Endothelial cell of umbilical vein (primary cell): ENCODE measurements at regions not wholly inside any gene's neighbourhood (a gene's known extent, or its start where the extent isn't known, plus 50 kb on each side); places are given as distances from the start of the nearest gene placed in this dataset.

Experiments used
- BruUV-seq: library from RNA; stranded (reverse); fragments of 400-500 nt; replicated peaks from 2 replicates; lab custom pipeline; 2021; lab: Mats Ljungman, UMichigan
- CTCF ChIA-PET: fragments of 300-600, 350-600 bp; sonication (Branson Sonifier 250); formaldehyde crosslinking; loops from one replicate; lab custom pipeline; 2021; ENCODE audit warnings: antibody characterized with exemption, inconsistent platforms; lab: Charles Lee
- POLR2A ChIA-PET: fragments of 300-600, 350-600 bp; sonication (Branson Sonifier 250); formaldehyde crosslinking; loops from one replicate; lab custom pipeline; 2021; ENCODE audit warnings: antibody characterized with exemption, inconsistent platforms; lab: Charles Lee
- DNase-seq: peaks from one replicate; pipeline ENCODE4 v3.0.0-alpha.2; 2011; ENCODE audit warnings: low read depth, low spot score
- FAIRE-seq: peaks from 2 replicates; lab custom pipeline; 2011; peaks lifted over from hg19 to GRCh38; lab: Jason Lieb, UNC
- H2AFZ ChIP-seq: 2 replicates; pipeline ENCODE4 v1.6.0; 2012; ENCODE audit warnings: low read depth, low read length, control low read depth, inconsistent platforms
- H3K27ac ChIP-seq: 2 replicates; pipeline ENCODE4 v1.5.1; 2011; ENCODE audit warnings: low read depth, mild to moderate bottlenecking, control low read depth, low read length, moderate library complexity; ENCODE audit not compliant: insufficient read depth
- H3K27me3 ChIP-seq, 2 experiments: 2 replicates each; pipeline versions ENCODE4 v1.6.0 to v1.6.1; 2011; ENCODE audit warnings: low read length in 2 of 2, mixed read lengths in 1 of 2; ENCODE audit not compliant: control insufficient read depth in 2 of 2, insufficient read depth in 2 of 2
- H3K36me3 ChIP-seq, 2 experiments: 2 replicates in 1 of 2; 3 replicates in 1 of 2; pipeline ENCODE4 v1.5.1; 2011; ENCODE audit warnings: low read length in 2 of 2, mild to moderate bottlenecking in 1 of 2, moderate library complexity in 1 of 2; ENCODE audit not compliant: control insufficient read depth in 2 of 2, insufficient read depth in 2 of 2; ENCODE audit errors: extremely low read depth in 1 of 2
- H3K4me1 ChIP-seq: 3 replicates; pipeline ENCODE4 v1.5.1; 2011; ENCODE audit warnings: mild to moderate bottlenecking, low read length; ENCODE audit not compliant: control insufficient read depth, insufficient read depth; ENCODE audit errors: extremely low read depth
- H3K4me2 ChIP-seq: 2 replicates; pipeline ENCODE4 v1.6.1; 2011; ENCODE audit warnings: low read length, control low read depth, mixed read lengths; ENCODE audit not compliant: insufficient read depth
- H3K4me3 ChIP-seq, 3 experiments: fragments of 200-600 bp in 1 of 3; sonication (generic), shearing (Covaris generic) in 1 of 3; replicated peaks in 1 of 3; 2 replicates each; pipeline ENCODE4 v1.5.1; 2011 to 2016; ENCODE audit warnings: control low read depth in 3 of 3, low read length in 3 of 3, mild to moderate bottlenecking in 2 of 3, inconsistent platforms in 1 of 3, low read depth in 1 of 3, moderate library complexity in 1 of 3; ENCODE audit not compliant: insufficient read depth in 1 of 3
- H3K79me2 ChIP-seq: 2 replicates; pipeline ENCODE4 v1.6.0; 2012; ENCODE audit warnings: low read length, inconsistent platforms; ENCODE audit not compliant: control insufficient read depth, insufficient read depth
- H3K9ac ChIP-seq: replicated peaks from 2 replicates; pipeline ENCODE3; 2011; ENCODE audit warnings: low read length, control low read depth; ENCODE audit not compliant: insufficient read depth; ENCODE audit errors: extremely low read depth
- H3K9me1 ChIP-seq: replicated peaks from 3 replicates; pipeline ENCODE4 v1.6.0; 2011; ENCODE audit warnings: mild to moderate bottlenecking, low read length; ENCODE audit not compliant: control insufficient read depth, insufficient read depth; ENCODE audit errors: extremely low read depth
- H3K9me3 ChIP-seq: replicated peaks from 2 replicates; pipeline ENCODE4 v1.5.1; 2012; ENCODE audit warnings: low read length, inconsistent platforms; ENCODE audit not compliant: control insufficient read depth, insufficient read depth
- H4K20me1 ChIP-seq: replicated peaks from 2 replicates; pipeline ENCODE3; 2011; ENCODE audit warnings: mild to moderate bottlenecking, low read length; ENCODE audit not compliant: control insufficient read depth, insufficient read depth; ENCODE audit errors: extremely low read depth
- EZH2 ChIP-seq: IDR thresholded peaks from 2 replicates; pipeline ENCODE4 v1.6.1; 2012; ENCODE audit warnings: borderline replicate concordance, low read depth, mild to moderate bottlenecking, moderate library complexity, low read length, inconsistent platforms; ENCODE audit not compliant: severe bottlenecking
- FOS ChIP-seq: IDR thresholded peaks from 2 replicates; pipeline ENCODE4 v1.6.1; 2011; ENCODE audit warnings: mild to moderate bottlenecking, low read length, moderate library complexity, borderline replicate concordance; ENCODE audit not compliant: insufficient read depth
- GATA2 ChIP-seq: IDR thresholded peaks from 2 replicates; pipeline ENCODE4 v1.7.0; 2011; ENCODE audit warnings: low read depth, mild to moderate bottlenecking, moderate library complexity, mixed read lengths, low read length; ENCODE audit not compliant: insufficient read length, insufficient read depth
- JUN ChIP-seq: IDR thresholded peaks from 2 replicates; pipeline ENCODE4 v1.6.1; 2011; ENCODE audit warnings: borderline replicate concordance, low read depth; ENCODE audit not compliant: insufficient read length, insufficient read depth
- MYC ChIP-seq: IDR thresholded peaks from one replicate; pipeline ENCODE4 v1.6.1; 2011; ENCODE audit warnings: mild to moderate bottlenecking, low read depth, low read length
- POLR2A ChIP-seq: IDR thresholded peaks from 2 replicates; pipeline ENCODE4 v1.6.1; 2012; ENCODE audit warnings: low read depth, mild to moderate bottlenecking, control low read depth, low read length
- POLR2AphosphoS5 ChIP-seq: IDR thresholded peaks from 2 replicates; pipeline ENCODE4 v1.6.1; 2012; ENCODE audit warnings: low read depth, mild to moderate bottlenecking, control low read depth, low read length, moderate library complexity; ENCODE audit not compliant: insufficient read depth
- dilution Hi-C: fragments of 300-500 bp; cut with MboI; formaldehyde crosslinking; loops from one replicate; pipeline ENCODE4 v1.15.0; 2019; ENCODE audit warnings: low sequenced_read_pairs; ENCODE audit not compliant: extremely low pct_ligation_motif_present
- intact Hi-C: fragments of 100-400 bp; cut with micrococcal nuclease; formaldehyde crosslinking; loops from one replicate; pipeline ENCODE4 v1.10.0; 2022
- TF ChIP-seq, protein P1 (sequence below), 2 donors: IDR thresholded peaks; 1 replicate in 1 of 2; 2 replicates in 1 of 2; pipeline ENCODE4 v1.5.1; 2011; ENCODE audit warnings: low read length in 2 of 2, mild to moderate bottlenecking in 2 of 2, moderate library complexity in 2 of 2, control low read depth in 1 of 2, inconsistent platforms in 1 of 2, low read depth in 1 of 2; ENCODE audit not compliant: insufficient read depth in 1 of 2; ENCODE audit errors: extremely low read depth in 1 of 2
- TF ChIP-seq, protein P2 (sequence below): IDR thresholded peaks from 2 replicates; pipeline ENCODE4 v1.6.1; 2011; ENCODE audit not compliant: insufficient read depth, insufficient read length

DNA sequence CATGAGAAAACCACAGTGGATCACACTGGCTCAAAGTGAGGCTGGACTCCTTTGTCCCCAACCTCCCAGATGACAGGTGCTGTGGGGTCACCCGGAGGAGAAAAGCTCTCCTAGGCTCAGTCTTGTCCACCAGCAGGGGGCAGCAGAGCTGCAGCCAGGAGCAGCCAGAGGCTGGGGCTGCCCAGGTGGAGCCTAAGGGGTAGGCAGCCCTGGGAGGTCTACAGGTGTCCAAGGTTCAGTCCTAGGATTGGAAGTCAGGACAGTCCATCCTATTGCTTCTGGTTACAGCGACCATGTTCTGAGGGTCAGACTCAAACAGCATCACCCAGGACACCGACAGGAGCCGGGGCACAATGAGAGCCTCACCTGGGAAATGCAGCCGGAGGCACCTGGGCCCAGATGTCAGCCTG, 77.6 kb upstream of the IGLL5 start:
- Histone ChIP-seq H3K4me1 (no peaks in the 10 kb centered on the region), H3K36me3 (no peaks in the 10 kb centered on the region), H3K4me2 (no peak overlapping the region), H2AFZ (no peak overlapping the region), H3K4me3 (no peak overlapping the region), H4K20me1 (no peaks in the 10 kb centered on the region), H3K9ac (no peak overlapping the region), H3K27me3 (peaks cover 8 to 16% of the 10 kb centered on the region in 2 experiments), H3K9me3 (no peaks in the 10 kb centered on the region), H3K27ac (no peak overlapping the region), H3K79me2 (no peaks in the 10 kb centered on the region), H3K9me1 (no peaks in the 10 kb centered on the region)
- TF ChIP-seq FOS = no peak
- TF ChIP-seq, protein P1, sequence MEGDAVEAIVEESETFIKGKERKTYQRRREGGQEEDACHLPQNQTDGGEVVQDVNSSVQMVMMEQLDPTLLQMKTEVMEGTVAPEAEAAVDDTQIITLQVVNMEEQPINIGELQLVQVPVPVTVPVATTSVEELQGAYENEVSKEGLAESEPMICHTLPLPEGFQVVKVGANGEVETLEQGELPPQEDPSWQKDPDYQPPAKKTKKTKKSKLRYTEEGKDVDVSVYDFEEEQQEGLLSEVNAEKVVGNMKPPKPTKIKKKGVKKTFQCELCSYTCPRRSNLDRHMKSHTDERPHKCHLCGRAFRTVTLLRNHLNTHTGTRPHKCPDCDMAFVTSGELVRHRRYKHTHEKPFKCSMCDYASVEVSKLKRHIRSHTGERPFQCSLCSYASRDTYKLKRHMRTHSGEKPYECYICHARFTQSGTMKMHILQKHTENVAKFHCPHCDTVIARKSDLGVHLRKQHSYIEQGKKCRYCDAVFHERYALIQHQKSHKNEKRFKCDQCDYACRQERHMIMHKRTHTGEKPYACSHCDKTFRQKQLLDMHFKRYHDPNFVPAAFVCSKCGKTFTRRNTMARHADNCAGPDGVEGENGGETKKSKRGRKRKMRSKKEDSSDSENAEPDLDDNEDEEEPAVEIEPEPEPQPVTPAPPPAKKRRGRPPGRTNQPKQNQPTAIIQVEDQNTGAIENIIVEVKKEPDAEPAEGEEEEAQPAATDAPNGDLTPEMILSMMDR (IDR thresholded peaks at IDR 0.05; ENCODE audit: extremely low read depth in 1 of 2, insufficient read depth in 1 of 2, low read depth in 1 of 2, low read length in 2 of 2) = peak; percentile 80 to 82
- FAIRE-seq (peak; percentile 4), DNase-seq (peak; percentile 7)
- dilution Hi-C loops (no loop called here), intact Hi-C loops (loop anchor here (1.0 kb wide), 2 partner anchors 74 to 146 kb away; no protein-coding TSS in a partner anchor)
- no TSS peak for BruUV-seq
- CTCF ChIA-PET = interaction anchor here (0.5 to 5.2 kb wide), 34 partner anchors 9 to 1957 kb away, joined by 3 to 72 read pairs (median 4); no protein-coding TSS in a partner anchor
- POLR2A ChIA-PET = no interaction called here

DNA sequence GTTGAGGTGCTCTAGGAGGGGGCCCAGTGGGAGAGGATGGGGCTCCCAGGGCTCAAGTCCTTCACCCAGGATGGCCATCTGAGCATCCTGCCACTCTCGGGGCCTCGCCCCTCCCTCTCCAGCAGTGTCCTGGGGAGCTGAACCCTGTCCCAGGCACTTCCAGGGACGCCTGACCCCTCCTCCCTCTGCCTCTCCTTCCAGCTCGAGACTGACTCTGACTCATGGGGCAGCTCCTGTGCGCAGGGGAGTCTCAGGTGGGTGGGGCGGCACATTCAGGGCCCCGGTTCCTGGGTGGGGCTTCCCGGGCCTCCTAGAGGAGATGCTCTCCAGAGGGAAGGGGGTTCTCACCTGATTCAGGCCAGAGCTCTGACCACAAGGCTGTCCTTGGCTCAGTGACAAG, 77.1 kb upstream of the IGLL5 start:
- no peak for FAIRE-seq
- H3K4me1 ChIP-seq = no peaks in the 10 kb centered on the region
- POLR2A ChIA-PET = no interaction called here

More for the DNA sequence above, 77.1 kb upstream of the IGLL5 start:
- CTCF ChIA-PET = interaction anchor here (0.5 to 5.2 kb wide), 35 partner anchors 9 to 1957 kb away, joined by 3 to 72 read pairs (median 4); no protein-coding TSS in a partner anchor
- dilution Hi-C loops = no loop called here
- Histone ChIP-seq H3K27me3 (peaks cover 8 to 16% of the 10 kb centered on the region in 2 experiments), H3K9me1 (no peaks in the 10 kb centered on the region), H4K20me1 (no peaks in the 10 kb centered on the region), H3K4me2 (no peak overlapping the region), H3K4me3 (no peak overlapping the region), H2AFZ (no peak overlapping the region), H3K9me3 (no peaks in the 10 kb centered on the region), H3K36me3 (no peaks in the 10 kb centered on the region), H3K27ac (no peak overlapping the region), H3K9ac (no peak overlapping the region), H3K79me2 (no peaks in the 10 kb centered on the region)
- no peak for TF ChIP-seq EZH2
- TF ChIP-seq, protein P1 (IDR thresholded peaks at IDR 0.05; ENCODE audit: extremely low read depth in 1 of 2, insufficient read depth in 1 of 2, low read depth in 1 of 2, low read length in 2 of 2) = no peak
- no peak for TF ChIP-seq FOS
- no peak for TF ChIP-seq MYC
- TF ChIP-seq POLR2A = no peak
- TF ChIP-seq POLR2AphosphoS5 = no peak
- TF ChIP-seq JUN = no peak
- TF ChIP-seq, protein P2, sequence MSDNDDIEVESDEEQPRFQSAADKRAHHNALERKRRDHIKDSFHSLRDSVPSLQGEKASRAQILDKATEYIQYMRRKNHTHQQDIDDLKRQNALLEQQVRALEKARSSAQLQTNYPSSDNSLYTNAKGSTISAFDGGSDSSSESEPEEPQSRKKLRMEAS = no peak
- no peak for TF ChIP-seq GATA2
- DNase-seq = no peak
- intact Hi-C loops = loop anchor here (1.0 kb wide), 2 partner anchors 74 to 146 kb away; no protein-coding TSS in a partner anchor
- BruUV-seq = no TSS peak
